ENCODE measurements at regions not wholly inside any gene's neighbourhood (a gene's known extent, or its start where the extent isn't known, plus 50 kb on each side); places are given as distances from the start of the nearest gene placed in this dataset.

DNA sequence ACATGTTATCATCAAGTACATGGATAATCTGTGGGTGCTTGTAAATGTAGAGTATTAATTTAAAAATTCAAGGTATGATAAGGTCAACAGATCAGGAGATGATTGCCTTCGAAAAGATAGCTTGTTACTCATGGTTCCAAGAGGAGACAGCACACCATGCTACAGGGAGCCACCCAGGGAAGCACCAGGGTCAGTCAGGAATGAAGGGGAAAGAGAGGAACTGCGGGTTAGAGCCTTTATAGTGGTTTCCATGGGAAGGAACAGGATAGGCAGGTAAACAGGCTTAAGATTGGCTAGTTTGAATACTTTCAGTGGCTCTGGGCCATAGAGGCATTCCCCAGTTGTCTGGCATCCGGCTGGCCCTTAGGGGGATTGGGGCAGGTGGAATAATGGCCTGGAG lies 74.2 kb upstream of the SERTM1 start:
- Histone ChIP-seq H3K9me3 (ENCODE audit: insufficient read depth, low read length, severe bottlenecking) (no peaks in the 10 kb centered on the region), H3K4me2 (ENCODE audit: insufficient read depth, low read length) (no peak overlapping the region), H3K4me3 (ENCODE audit: low read depth in 1 of 2, low read length in 2 of 2) (no peak overlapping the region), H3K79me2 (ENCODE audit: insufficient read depth, low read length) (no peaks in the 10 kb centered on the region), H3K27me3 (ENCODE audit: insufficient read depth, low read length, poor library complexity) (no peaks in the 10 kb centered on the region), H4K20me1 (ENCODE audit: insufficient read depth, low read length) (no peaks in the 10 kb centered on the region), H3K4me1 (ENCODE audit: insufficient read depth, low read length) (no peaks in the 10 kb centered on the region), H3K36me3 (ENCODE audit: insufficient read depth, low read length) (no peaks in the 10 kb centered on the region), H3K9ac (ENCODE audit: low read depth, low read length) (no peak overlapping the region), H3K27ac (ENCODE audit: low read length) (no peak overlapping the region), H2AFZ (ENCODE audit: low read depth, low read length) (no peak overlapping the region)
- ATAC-seq (ENCODE audit: insufficient read depth, low read depth) = no peak
- TF ChIP-seq, protein P1, sequence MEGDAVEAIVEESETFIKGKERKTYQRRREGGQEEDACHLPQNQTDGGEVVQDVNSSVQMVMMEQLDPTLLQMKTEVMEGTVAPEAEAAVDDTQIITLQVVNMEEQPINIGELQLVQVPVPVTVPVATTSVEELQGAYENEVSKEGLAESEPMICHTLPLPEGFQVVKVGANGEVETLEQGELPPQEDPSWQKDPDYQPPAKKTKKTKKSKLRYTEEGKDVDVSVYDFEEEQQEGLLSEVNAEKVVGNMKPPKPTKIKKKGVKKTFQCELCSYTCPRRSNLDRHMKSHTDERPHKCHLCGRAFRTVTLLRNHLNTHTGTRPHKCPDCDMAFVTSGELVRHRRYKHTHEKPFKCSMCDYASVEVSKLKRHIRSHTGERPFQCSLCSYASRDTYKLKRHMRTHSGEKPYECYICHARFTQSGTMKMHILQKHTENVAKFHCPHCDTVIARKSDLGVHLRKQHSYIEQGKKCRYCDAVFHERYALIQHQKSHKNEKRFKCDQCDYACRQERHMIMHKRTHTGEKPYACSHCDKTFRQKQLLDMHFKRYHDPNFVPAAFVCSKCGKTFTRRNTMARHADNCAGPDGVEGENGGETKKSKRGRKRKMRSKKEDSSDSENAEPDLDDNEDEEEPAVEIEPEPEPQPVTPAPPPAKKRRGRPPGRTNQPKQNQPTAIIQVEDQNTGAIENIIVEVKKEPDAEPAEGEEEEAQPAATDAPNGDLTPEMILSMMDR (IDR thresholded peaks at IDR 0.05; ENCODE audit: borderline replicate concordance, extremely low read depth, low read length, poor library complexity, severe bottlenecking) = no peak
- TF ChIP-seq EZH2 (IDR thresholded peaks at IDR 0.05; ENCODE audit: borderline replicate concordance, low read depth, low read length, severe bottlenecking) = no peak
- no peak for DNase-seq

DNA sequence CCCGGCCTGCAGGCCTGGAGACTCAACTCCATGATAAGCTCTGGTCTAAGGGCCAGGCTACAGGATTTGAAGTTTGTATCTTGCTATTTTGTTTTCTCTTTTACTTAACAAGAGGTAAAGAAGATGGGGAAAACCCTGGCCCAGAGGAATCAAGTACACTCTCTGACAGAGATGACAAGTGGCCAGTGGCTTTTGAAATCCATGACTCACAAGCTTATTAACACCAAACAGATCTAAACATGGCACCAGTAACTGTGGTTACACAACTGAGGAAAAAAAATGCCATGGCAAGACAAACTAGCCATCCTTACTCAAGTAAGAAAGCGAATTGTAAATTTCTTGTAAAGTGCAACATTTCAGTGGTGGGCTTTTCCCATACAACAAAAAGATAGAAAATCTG lies 72.6 kb upstream of the SERTM1 start:
- Histone ChIP-seq H3K27ac (ENCODE audit: low read length) (no peak overlapping the region), H3K36me3 (ENCODE audit: insufficient read depth, low read length) (no peaks in the 10 kb centered on the region), H3K4me2 (ENCODE audit: insufficient read depth, low read length) (no peak overlapping the region), H2AFZ (ENCODE audit: low read depth, low read length) (no peak overlapping the region), H3K4me1 (ENCODE audit: insufficient read depth, low read length) (no peaks in the 10 kb centered on the region), H3K27me3 (ENCODE audit: insufficient read depth, low read length, poor library complexity) (no peaks in the 10 kb centered on the region), H3K79me2 (ENCODE audit: insufficient read depth, low read length) (no peaks in the 10 kb centered on the region), H3K9me3 (ENCODE audit: insufficient read depth, low read length, severe bottlenecking) (no peaks in the 10 kb centered on the region), H3K4me3 (ENCODE audit: low read depth in 1 of 2, low read length in 2 of 2) (no peak overlapping the region), H3K9ac (ENCODE audit: low read depth, low read length) (no peak overlapping the region), H4K20me1 (ENCODE audit: insufficient read depth, low read length) (no peaks in the 10 kb centered on the region)
- no peak for DNase-seq
- ATAC-seq (ENCODE audit: insufficient read depth, low read depth) = no peak
- TF ChIP-seq EZH2 (IDR thresholded peaks at IDR 0.05; ENCODE audit: borderline replicate concordance, low read depth, low read length, severe bottlenecking) = no peak
- TF ChIP-seq, protein P1 (IDR thresholded peaks at IDR 0.05; ENCODE audit: borderline replicate concordance, extremely low read depth, low read length, poor library complexity, severe bottlenecking) = no peak

DNA sequence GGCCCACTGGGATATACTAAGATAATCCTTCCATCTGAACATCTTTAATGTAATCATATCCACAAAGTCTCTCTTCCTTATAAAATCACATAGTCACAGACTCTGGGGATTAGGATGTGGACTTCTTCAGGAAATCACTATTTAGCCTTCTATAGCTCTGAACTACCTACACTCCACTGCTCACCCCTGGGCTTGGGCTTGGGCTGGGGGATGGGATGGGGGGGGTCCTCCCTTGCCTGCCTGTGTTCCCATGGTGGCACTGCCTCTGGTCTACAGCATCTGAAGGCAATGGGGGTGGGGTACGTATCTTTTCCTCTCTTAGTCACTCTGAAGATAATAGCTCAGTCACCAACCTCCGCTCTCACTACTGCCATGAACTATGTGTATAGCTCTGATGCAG lies 67.8 kb upstream of the SERTM1 start:
- no peak overlapping the region for H3K9ac ChIP-seq (ENCODE audit: low read depth, low read length)
- H3K36me3 ChIP-seq (ENCODE audit: insufficient read depth, low read length) = no peaks in the 10 kb centered on the region
- no peaks in the 10 kb centered on the region for H3K27me3 ChIP-seq (ENCODE audit: insufficient read depth, low read length, poor library complexity)
- ATAC-seq (ENCODE audit: insufficient read depth, low read depth) (no peak), DNase-seq (no peak)
- no peak overlapping the region for H2AFZ ChIP-seq (ENCODE audit: low read depth, low read length)
- H3K27ac ChIP-seq (ENCODE audit: low read length) = no peak overlapping the region
- H3K4me1 ChIP-seq (ENCODE audit: insufficient read depth, low read length) = no peaks in the 10 kb centered on the region
- no peaks in the 10 kb centered on the region for H3K9me3 ChIP-seq (ENCODE audit: insufficient read depth, low read length, severe bottlenecking)
- H3K4me2 ChIP-seq (ENCODE audit: insufficient read depth, low read length) = no peak overlapping the region
- H4K20me1 ChIP-seq (ENCODE audit: insufficient read depth, low read length) = no peaks in the 10 kb centered on the region
- no peaks in the 10 kb centered on the region for H3K79me2 ChIP-seq (ENCODE audit: insufficient read depth, low read length)
- no peak overlapping the region for H3K4me3 ChIP-seq (ENCODE audit: low read depth in 1 of 2, low read length in 2 of 2)
- TF ChIP-seq EZH2 (IDR thresholded peaks at IDR 0.05; ENCODE audit: borderline replicate concordance, low read depth, low read length, severe bottlenecking) = no peak
- TF ChIP-seq, protein P1 (IDR thresholded peaks at IDR 0.05; ENCODE audit: borderline replicate concordance, extremely low read depth, low read length, poor library complexity, severe bottlenecking) = no peak

DNA sequence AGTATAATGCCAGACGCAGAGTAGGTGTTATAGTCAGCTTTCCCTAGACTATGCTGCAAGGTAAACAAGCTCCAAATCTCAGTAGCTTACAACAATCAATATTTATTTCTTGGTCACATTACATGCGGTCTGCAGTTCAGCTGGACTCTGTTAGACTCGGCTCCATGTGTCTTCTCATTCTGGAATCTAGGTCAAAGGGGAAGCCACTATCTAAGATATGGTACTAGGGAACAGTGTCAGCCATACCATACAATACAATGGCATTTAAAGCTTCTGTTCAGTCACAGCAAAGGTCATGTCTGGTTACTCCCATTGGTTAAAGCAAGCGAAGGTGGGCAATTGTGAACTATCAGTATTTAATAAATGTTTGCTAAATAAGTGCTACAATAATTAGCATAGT lies 65.3 kb upstream of the SERTM1 start:
- DNase-seq (no peak), ATAC-seq (ENCODE audit: insufficient read depth, low read depth) (no peak)
- no peak for TF ChIP-seq EZH2 (IDR thresholded peaks at IDR 0.05; ENCODE audit: borderline replicate concordance, low read depth, low read length, severe bottlenecking)
- TF ChIP-seq, protein P1 (IDR thresholded peaks at IDR 0.05; ENCODE audit: borderline replicate concordance, extremely low read depth, low read length, poor library complexity, severe bottlenecking) = no peak
- H3K4me2 ChIP-seq (ENCODE audit: insufficient read depth, low read length) = no peak overlapping the region
- H3K4me1 ChIP-seq (ENCODE audit: insufficient read depth, low read length) = no peaks in the 10 kb centered on the region
- no peaks in the 10 kb centered on the region for H3K79me2 ChIP-seq (ENCODE audit: insufficient read depth, low read length)
- H4K20me1 ChIP-seq (ENCODE audit: insufficient read depth, low read length) = no peaks in the 10 kb centered on the region
- no peak overlapping the region for H3K27ac ChIP-seq (ENCODE audit: low read length)
- H3K9me3 ChIP-seq (ENCODE audit: insufficient read depth, low read length, severe bottlenecking) = no peaks in the 10 kb centered on the region
- no peak overlapping the region for H3K9ac ChIP-seq (ENCODE audit: low read depth, low read length)
- H2AFZ ChIP-seq (ENCODE audit: low read depth, low read length) = no peak overlapping the region
- no peaks in the 10 kb centered on the region for H3K27me3 ChIP-seq (ENCODE audit: insufficient read depth, low read length, poor library complexity)
- no peak overlapping the region for H3K4me3 ChIP-seq (ENCODE audit: low read depth in 1 of 2, low read length in 2 of 2)
- H3K36me3 ChIP-seq (ENCODE audit: insufficient read depth, low read length) = no peaks in the 10 kb centered on the region

Data from DND-41 (cell line).